MM.1S (cell line): ENCODE measurements at regions not wholly inside any gene's neighbourhood (a gene's known extent, or its start where the extent isn't known, plus 50 kb on each side); places are given as distances from the start of the nearest gene placed in this dataset.

Experiments used
- DNase-seq: peaks from one replicate; pipeline ENCODE4 v3.0.0-alpha.2; 2015
- H2AFZ ChIP-seq: fragments of 300-600 bp; sonication (generic); 2 replicates; pipeline ENCODE4 v1.6.0; 2016; ENCODE audit warnings: antibody characterized with exemption, low read length
- H3F3A ChIP-seq: fragments of 300-600 bp; sonication (generic); 2 replicates; pipeline ENCODE4 v1.6.1; 2016; ENCODE audit warnings: mild to moderate bottlenecking, antibody characterized with exemption, low read length, moderate library complexity, mixed read lengths; ENCODE audit not compliant: insufficient read depth
- H3K27ac ChIP-seq: fragments of 300-600 bp; sonication (generic); 2 replicates; pipeline ENCODE4 v1.5.1; 2016; ENCODE audit warnings: mild to moderate bottlenecking, low read length
- H3K27me3 ChIP-seq: fragments of 300-600 bp; sonication (generic); replicated peaks from 2 replicates; pipeline ENCODE4 v1.6.0; 2016; ENCODE audit warnings: low read length; ENCODE audit not compliant: insufficient read depth
- H3K36me3 ChIP-seq: fragments of 300-600 bp; sonication (generic); replicated peaks from 2 replicates; pipeline ENCODE4 v1.6.1; 2016; ENCODE audit warnings: mild to moderate bottlenecking, low read length, mixed read lengths; ENCODE audit not compliant: insufficient read depth
- H3K4me1 ChIP-seq: fragments of 300-600 bp; sonication (generic); 2 replicates; pipeline ENCODE4 v1.6.1; 2016; ENCODE audit warnings: low read length, mixed read lengths
- H3K4me2 ChIP-seq: fragments of 300-600 bp; sonication (generic); 2 replicates; pipeline ENCODE4 v1.6.0; 2016; ENCODE audit warnings: low read depth, low read length
- H3K4me3 ChIP-seq: fragments of 300-600 bp; sonication (generic); 2 replicates; pipeline ENCODE4 v1.5.1; 2016; ENCODE audit warnings: low read length, mixed read lengths
- H3K79me2 ChIP-seq: fragments of 300-600 bp; sonication (generic); 2 replicates; pipeline ENCODE4 v1.6.1; 2016; ENCODE audit warnings: mixed run types, low read length, mixed read lengths
- H3K9ac ChIP-seq: fragments of 300-600 bp; sonication (generic); 2 replicates; pipeline ENCODE4 v1.6.1; 2016; ENCODE audit warnings: low read length, mixed read lengths
- H3K9me2 ChIP-seq: fragments of 300-600 bp; sonication (generic); replicated peaks from 2 replicates; pipeline ENCODE4 v1.6.1; 2016; ENCODE audit warnings: mild to moderate bottlenecking, low read length, mixed read lengths; ENCODE audit not compliant: insufficient read depth
- H3K9me3 ChIP-seq: fragments of 300-600 bp; sonication (generic); replicated peaks from 2 replicates; pipeline ENCODE4 v1.6.1; 2016; ENCODE audit warnings: mild to moderate bottlenecking, low read length, mixed read lengths; ENCODE audit not compliant: insufficient read depth
- H4K20me1 ChIP-seq: fragments of 300-600 bp; sonication (generic); 2 replicates; pipeline ENCODE4 v1.6.1; 2016; ENCODE audit warnings: mild to moderate bottlenecking, low read length, moderate library complexity, mixed read lengths; ENCODE audit not compliant: insufficient read depth
- EZH2 ChIP-seq: fragments of 300-600 bp; sonication (generic); optimal IDR thresholded peaks from 2 replicates; pipeline ENCODE3; 2017; ENCODE audit warnings: low read depth, mild to moderate bottlenecking, antibody characterized with exemption, low read length, mixed read lengths
- EZH2phosphoT487 ChIP-seq: fragments of 300-600 bp; sonication (generic); IDR thresholded peaks from 2 replicates; pipeline ENCODE4 v1.6.1; 2018; ENCODE audit warnings: antibody characterized with exemption, low read length
- TF ChIP-seq, protein P1 (sequence below): fragments of 300-600 bp; sonication (generic); IDR thresholded peaks from 2 replicates; pipeline ENCODE4 v1.5.1; 2016; ENCODE audit warnings: antibody characterized with exemption, low read length, mixed read lengths

DNA sequence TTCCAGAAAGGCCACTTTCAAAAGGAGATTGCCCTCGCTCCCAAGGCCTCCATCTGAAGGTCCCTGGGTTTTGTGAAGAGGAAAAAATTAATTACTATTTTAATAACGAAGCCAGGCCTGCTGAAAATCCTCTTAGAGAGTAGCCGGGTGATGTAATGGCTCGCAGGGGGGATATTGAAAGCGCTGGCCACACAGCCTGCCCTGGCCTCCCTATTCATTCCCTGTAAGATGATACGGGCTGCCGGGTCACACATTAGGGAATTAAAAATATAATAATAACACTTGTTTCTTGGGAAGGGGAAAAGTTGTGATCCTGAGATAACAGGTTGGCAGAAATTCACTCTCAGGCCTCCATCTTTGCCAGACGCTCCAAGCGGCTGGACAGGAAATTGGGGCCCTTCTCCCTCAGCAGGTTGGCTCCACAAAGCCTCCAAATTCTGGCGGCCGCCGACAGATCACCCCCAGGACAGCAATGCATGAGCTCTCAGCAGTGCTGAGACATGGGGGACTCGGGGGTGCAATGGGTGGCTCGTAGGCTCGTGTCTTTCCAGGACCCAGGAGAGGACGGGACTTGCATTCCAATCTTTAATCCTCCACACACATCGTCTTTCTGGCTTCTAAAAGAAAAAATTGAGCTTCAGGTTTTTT, 299.9 kb upstream of the SALL3 start:
- TF ChIP-seq, protein P1, sequence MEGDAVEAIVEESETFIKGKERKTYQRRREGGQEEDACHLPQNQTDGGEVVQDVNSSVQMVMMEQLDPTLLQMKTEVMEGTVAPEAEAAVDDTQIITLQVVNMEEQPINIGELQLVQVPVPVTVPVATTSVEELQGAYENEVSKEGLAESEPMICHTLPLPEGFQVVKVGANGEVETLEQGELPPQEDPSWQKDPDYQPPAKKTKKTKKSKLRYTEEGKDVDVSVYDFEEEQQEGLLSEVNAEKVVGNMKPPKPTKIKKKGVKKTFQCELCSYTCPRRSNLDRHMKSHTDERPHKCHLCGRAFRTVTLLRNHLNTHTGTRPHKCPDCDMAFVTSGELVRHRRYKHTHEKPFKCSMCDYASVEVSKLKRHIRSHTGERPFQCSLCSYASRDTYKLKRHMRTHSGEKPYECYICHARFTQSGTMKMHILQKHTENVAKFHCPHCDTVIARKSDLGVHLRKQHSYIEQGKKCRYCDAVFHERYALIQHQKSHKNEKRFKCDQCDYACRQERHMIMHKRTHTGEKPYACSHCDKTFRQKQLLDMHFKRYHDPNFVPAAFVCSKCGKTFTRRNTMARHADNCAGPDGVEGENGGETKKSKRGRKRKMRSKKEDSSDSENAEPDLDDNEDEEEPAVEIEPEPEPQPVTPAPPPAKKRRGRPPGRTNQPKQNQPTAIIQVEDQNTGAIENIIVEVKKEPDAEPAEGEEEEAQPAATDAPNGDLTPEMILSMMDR: no peak
- Histone ChIP-seq H4K20me1 (no peaks in the 10 kb centered on the region), H3K27ac (no peak overlapping the region), H3K4me2 (no peak overlapping the region), H2AFZ (no peak overlapping the region), H3K9me3 (no peaks in the 10 kb centered on the region), H3K4me3 (no peak overlapping the region), H3K9me2 (no peaks in the 10 kb centered on the region), H3K4me1 (no peaks in the 10 kb centered on the region), H3F3A (no peaks in the 10 kb centered on the region), H3K79me2 (no peaks in the 10 kb centered on the region), H3K9ac (no peak overlapping the region), H3K36me3 (no peaks in the 10 kb centered on the region), H3K27me3 (no peaks in the 10 kb centered on the region)
- no peak for DNase-seq

- Histone ChIP-seq H3K4me1 (no peaks in the 10 kb centered on the region), H3K36me3 (no peaks in the 10 kb centered on the region), H3K4me3 (no peak overlapping the region), H3K9ac (no peak overlapping the region), H2AFZ (no peak overlapping the region), H3K79me2 (no peaks in the 10 kb centered on the region), H3K9me3 (no peaks in the 10 kb centered on the region), H3K4me2 (no peak overlapping the region), H3F3A (no peaks in the 10 kb centered on the region), H3K27me3 (no peaks in the 10 kb centered on the region), H4K20me1 (no peaks in the 10 kb centered on the region), H3K27ac (no peak overlapping the region), H3K9me2 (no peaks in the 10 kb centered on the region)
- TF ChIP-seq EZH2 (no peak), EZH2phosphoT487 (no peak)
- TF ChIP-seq, protein P1: no peak
- DNase-seq: no peak
Observed at GRCh38 chr18:78681396-78681795, 298.2 kb upstream of the SALL3 start.

- Histone ChIP-seq H3K4me1 (no peaks in the 10 kb centered on the region), H3K36me3 (no peaks in the 10 kb centered on the region), H3K9me2 (no peaks in the 10 kb centered on the region), H3F3A (no peaks in the 10 kb centered on the region), H3K4me2 (no peak overlapping the region), H3K9me3 (no peaks in the 10 kb centered on the region), H4K20me1 (no peaks in the 10 kb centered on the region), H3K4me3 (no peak overlapping the region), H3K9ac (no peak overlapping the region), H3K79me2 (no peaks in the 10 kb centered on the region), H2AFZ (no peak overlapping the region), H3K27me3 (no peaks in the 10 kb centered on the region), H3K27ac (no peak overlapping the region)
- no peak for DNase-seq
- TF ChIP-seq, protein P1: no peak
- no peak for TF ChIP-seq EZH2
- no peak for TF ChIP-seq EZH2phosphoT487
Observed at GRCh38 chr18:78681934-78682333, 297.7 kb upstream of the SALL3 start.
